ENCODE measurements at regions not wholly inside any gene's neighbourhood (a gene's known extent, or its start where the extent isn't known, plus 50 kb on each side); places are given as distances from the start of the nearest gene placed in this dataset.

GRCh38 chr1:34338871-34339270 lies 162.2 kb downstream of the C1orf94 start:
- H2AFZ ChIP-seq (ENCODE audit: low read length) = no peak overlapping the region
- no peaks in the 10 kb centered on the region for H3K36me3 ChIP-seq (ENCODE audit: insufficient read depth, low read length)
- no peaks in the 10 kb centered on the region for H3K9me2 ChIP-seq (ENCODE audit: low read depth, low read length)
- H3K4me3 ChIP-seq (ENCODE audit: low read depth, low read length, poor library complexity, severe bottlenecking) = no peak overlapping the region
- H3K4me1 ChIP-seq (ENCODE audit: insufficient read depth, low read length, severe bottlenecking) = no peaks in the 10 kb centered on the region
- no peak for TF ChIP-seq CTCF (IDR thresholded peaks at IDR 0.05; ENCODE audit: low read length)
- no peak for TF ChIP-seq EZH2 (IDR thresholded peaks at IDR 0.05; ENCODE audit: borderline replicate concordance, low read length)
- H3F3A ChIP-seq (ENCODE audit: insufficient read depth, low read length) = no peaks in the 10 kb centered on the region
- H4K20me1 ChIP-seq (ENCODE audit: insufficient read depth, low read length) = no peaks in the 10 kb centered on the region
- H3K9ac ChIP-seq (ENCODE audit: low read length) = no peak overlapping the region
- H3K79me2 ChIP-seq (ENCODE audit: insufficient read depth, low read length) = no peaks in the 10 kb centered on the region
- H3K27me3 ChIP-seq (ENCODE audit: insufficient read depth, low read length) = no peaks in the 10 kb centered on the region
- H3K27ac ChIP-seq (ENCODE audit: low read depth, low read length, poor library complexity, severe bottlenecking) = no peak overlapping the region
- H3K4me2 ChIP-seq (ENCODE audit: low read length) = no peak overlapping the region
- H3K9me3 ChIP-seq (ENCODE audit: low read length) = no peaks in the 10 kb centered on the region

GRCh38 chr1:34341896-34342295 lies 165.2 kb downstream of the C1orf94 start:
- no peaks in the 10 kb centered on the region for H3K27me3 ChIP-seq (ENCODE audit: insufficient read depth, low read length)
- no peak overlapping the region for H3K4me3 ChIP-seq (ENCODE audit: low read depth, low read length, poor library complexity, severe bottlenecking)
- no peaks in the 10 kb centered on the region for H4K20me1 ChIP-seq (ENCODE audit: insufficient read depth, low read length)
- H3K9ac ChIP-seq (ENCODE audit: low read length) = no peak overlapping the region
- no peak for TF ChIP-seq CTCF (IDR thresholded peaks at IDR 0.05; ENCODE audit: low read length)
- TF ChIP-seq EZH2 (IDR thresholded peaks at IDR 0.05; ENCODE audit: borderline replicate concordance, low read length) = no peak
- H3K9me3 ChIP-seq (ENCODE audit: low read length) = no peaks in the 10 kb centered on the region
- H3K4me1 ChIP-seq (ENCODE audit: insufficient read depth, low read length, severe bottlenecking) = no peaks in the 10 kb centered on the region
- H3K4me2 ChIP-seq (ENCODE audit: low read length) = no peak overlapping the region
- no peaks in the 10 kb centered on the region for H3K79me2 ChIP-seq (ENCODE audit: insufficient read depth, low read length)
- no peaks in the 10 kb centered on the region for H3K9me2 ChIP-seq (ENCODE audit: low read depth, low read length)
- no peaks in the 10 kb centered on the region for H3K36me3 ChIP-seq (ENCODE audit: insufficient read depth, low read length)
- no peak overlapping the region for H2AFZ ChIP-seq (ENCODE audit: low read length)
- H3K27ac ChIP-seq (ENCODE audit: low read depth, low read length, poor library complexity, severe bottlenecking) = no peak overlapping the region
- no peaks in the 10 kb centered on the region for H3F3A ChIP-seq (ENCODE audit: insufficient read depth, low read length)

GRCh38 chr1:34342334-34342733 lies 165.6 kb downstream of the C1orf94 start:
- no peaks in the 10 kb centered on the region for H3K4me1 ChIP-seq (ENCODE audit: insufficient read depth, low read length, severe bottlenecking)
- no peak for TF ChIP-seq EZH2 (IDR thresholded peaks at IDR 0.05; ENCODE audit: borderline replicate concordance, low read length)
- TF ChIP-seq CTCF (IDR thresholded peaks at IDR 0.05; ENCODE audit: low read length) = no peak

More at GRCh38 chr1:34342334-34342733, 165.6 kb downstream of the C1orf94 start:
- Histone ChIP-seq H3K36me3 (ENCODE audit: insufficient read depth, low read length) (no peaks in the 10 kb centered on the region), H4K20me1 (ENCODE audit: insufficient read depth, low read length) (no peaks in the 10 kb centered on the region), H3K9me3 (ENCODE audit: low read length) (no peaks in the 10 kb centered on the region), H3K79me2 (ENCODE audit: insufficient read depth, low read length) (no peaks in the 10 kb centered on the region), H3K4me3 (ENCODE audit: low read depth, low read length, poor library complexity, severe bottlenecking) (no peak overlapping the region), H3K4me2 (ENCODE audit: low read length) (no peak overlapping the region), H3F3A (ENCODE audit: insufficient read depth, low read length) (no peaks in the 10 kb centered on the region), H2AFZ (ENCODE audit: low read length) (no peak overlapping the region), H3K9me2 (ENCODE audit: low read depth, low read length) (no peaks in the 10 kb centered on the region), H3K9ac (ENCODE audit: low read length) (no peak overlapping the region), H3K27ac (ENCODE audit: low read depth, low read length, poor library complexity, severe bottlenecking) (no peak overlapping the region), H3K27me3 (ENCODE audit: insufficient read depth, low read length) (no peaks in the 10 kb centered on the region)
